ENCODE measurements at regions not wholly inside any gene's neighbourhood (a gene's known extent, or its start where the extent isn't known, plus 50 kb on each side); places are given as distances from the start of the nearest gene placed in this dataset.

DNA sequence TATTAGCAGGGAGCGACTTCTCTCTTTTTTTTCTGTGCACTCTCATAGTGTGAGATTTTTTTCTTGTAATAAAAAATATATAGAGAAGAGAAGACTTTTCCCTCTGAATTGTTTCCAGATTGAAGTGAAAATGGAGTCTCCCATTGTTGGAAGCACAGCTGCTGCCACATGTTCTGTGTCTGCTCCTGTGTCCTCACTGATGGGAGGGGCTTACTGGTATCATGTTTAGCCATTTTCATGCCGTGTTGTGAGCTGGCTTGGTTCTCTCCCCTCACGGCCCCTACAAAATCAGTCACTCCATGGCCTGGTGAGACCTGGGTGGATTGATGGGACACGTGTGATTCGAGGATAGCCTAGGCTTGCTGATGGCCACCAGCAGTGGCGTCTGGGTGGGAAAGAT, 379.7 kb upstream of the DDHD1 start:
- Histone ChIP-seq H3K27me3 (ENCODE audit: control insufficient read depth, low read length) (no peaks in the 10 kb centered on the region; the same call in 1 of the 2 replicates), H3F3A (ENCODE audit: control insufficient read depth, insufficient read depth) (no peaks in the 10 kb centered on the region), H3K27ac (ENCODE audit: low read depth, low read length) (no peak overlapping the region), H3K4me3 (ENCODE audit: low read length) (no peak overlapping the region), H3K4me1 (ENCODE audit: control insufficient read depth, low read length) (no peaks in the 10 kb centered on the region), H3K9me2 (replicated peaks; ENCODE audit: control insufficient read depth, low read length) (no peaks in the 10 kb centered on the region; the same call in 1 of the 2 replicates), H3K36me3 (ENCODE audit: control insufficient read depth, low read length) (no peaks in the 10 kb centered on the region), H3K9me3 (ENCODE audit: control insufficient read depth, insufficient read depth, low read length) (no peaks in the 10 kb centered on the region), H4K20me1 (ENCODE audit: control insufficient read depth, insufficient read depth, low read depth, low read length) (no peaks in the 10 kb centered on the region), H3K4me2 (ENCODE audit: low read length) (no peak overlapping the region), H3K79me2 (ENCODE audit: control insufficient read depth, low read length) (no peaks in the 10 kb centered on the region)
- TF ChIP-seq CTCF (IDR thresholded peaks at IDR 0.05; ENCODE audit: low read depth, low read length, poor library complexity, severe bottlenecking) (no peak), EZH2phosphoT487 (IDR thresholded peaks at IDR 0.05; ENCODE audit: borderline replicate concordance, low read length) (no peak)

DNA sequence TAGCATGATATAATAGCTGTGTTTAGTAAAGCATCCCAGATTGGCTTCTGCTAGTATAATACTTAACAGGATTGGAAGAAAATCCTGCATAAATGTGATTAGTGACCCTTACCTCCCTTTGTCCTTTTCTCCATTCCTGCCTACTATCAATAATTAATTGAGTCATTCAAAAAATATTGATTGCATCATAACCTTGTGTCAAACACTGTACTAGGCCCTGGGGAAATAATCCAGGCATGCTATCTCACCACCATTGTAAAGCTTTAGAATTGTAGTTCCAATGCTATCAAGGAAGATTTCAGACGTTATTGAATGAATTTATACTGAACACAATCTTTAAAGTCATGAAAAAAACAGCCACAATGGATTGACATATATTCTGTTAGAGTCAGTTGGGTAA, 378.6 kb upstream of the DDHD1 start:
- Histone ChIP-seq H3K4me3 (ENCODE audit: low read length) (no peak overlapping the region), H3K79me2 (ENCODE audit: control insufficient read depth, low read length) (no peaks in the 10 kb centered on the region), H3K36me3 (ENCODE audit: control insufficient read depth, low read length) (no peaks in the 10 kb centered on the region), H3K4me1 (ENCODE audit: control insufficient read depth, low read length) (no peaks in the 10 kb centered on the region), H4K20me1 (ENCODE audit: control insufficient read depth, insufficient read depth, low read depth, low read length) (no peaks in the 10 kb centered on the region), H3K27me3 (ENCODE audit: control insufficient read depth, low read length) (peaks cover 3% of the 10 kb centered on the region; the same call in 1 of the 2 replicates), H3K9me2 (replicated peaks; ENCODE audit: control insufficient read depth, low read length) (no peaks in the 10 kb centered on the region; the same call in 1 of the 2 replicates), H3K27ac (ENCODE audit: low read depth, low read length) (no peak overlapping the region), H3K9me3 (ENCODE audit: control insufficient read depth, insufficient read depth, low read length) (no peaks in the 10 kb centered on the region), H3F3A (ENCODE audit: control insufficient read depth, insufficient read depth) (no peaks in the 10 kb centered on the region), H3K4me2 (ENCODE audit: low read length) (no peak overlapping the region)
- no peak for TF ChIP-seq CTCF (IDR thresholded peaks at IDR 0.05; ENCODE audit: low read depth, low read length, poor library complexity, severe bottlenecking)
- no peak for TF ChIP-seq EZH2phosphoT487 (IDR thresholded peaks at IDR 0.05; ENCODE audit: borderline replicate concordance, low read length)

- TF ChIP-seq CTCF (IDR thresholded peaks at IDR 0.05; ENCODE audit: low read depth, low read length, poor library complexity, severe bottlenecking), result no peak
- TF ChIP-seq EZH2phosphoT487 (IDR thresholded peaks at IDR 0.05; ENCODE audit: borderline replicate concordance, low read length), result no peak
- peaks cover 3% of the 10 kb centered on the region; the same call in 1 of the 2 replicates for H3K27me3 ChIP-seq (ENCODE audit: control insufficient read depth, low read length)
- H3F3A ChIP-seq (ENCODE audit: control insufficient read depth, insufficient read depth), result no peaks in the 10 kb centered on the region
- no peaks in the 10 kb centered on the region for H3K36me3 ChIP-seq (ENCODE audit: control insufficient read depth, low read length)
- no peak overlapping the region for H3K4me3 ChIP-seq (ENCODE audit: low read length)
- no peak overlapping the region for H3K27ac ChIP-seq (ENCODE audit: low read depth, low read length)
- no peaks in the 10 kb centered on the region for H3K9me3 ChIP-seq (ENCODE audit: control insufficient read depth, insufficient read depth, low read length)
- no peak overlapping the region for H3K4me2 ChIP-seq (ENCODE audit: low read length)
- H3K9me2 ChIP-seq (replicated peaks; ENCODE audit: control insufficient read depth, low read length), result no peaks in the 10 kb centered on the region; the same call in 1 of the 2 replicates
- H4K20me1 ChIP-seq (ENCODE audit: control insufficient read depth, insufficient read depth, low read depth, low read length), result no peaks in the 10 kb centered on the region
- no peaks in the 10 kb centered on the region for H3K79me2 ChIP-seq (ENCODE audit: control insufficient read depth, low read length)
- no peaks in the 10 kb centered on the region for H3K4me1 ChIP-seq (ENCODE audit: control insufficient read depth, low read length)
These were observed 378.0 kb upstream of the DDHD1 start for GRCh38 chr14:53531156-53531555.

All from DOHH2 (cell line).